Activated CD4-positive, alpha-beta T cell treated with anti-CD3 and anti-CD28 coated beads, Interleukin-2, amount 10 ng/mL, durations not matched to agents 24 days and 14 days (primary cell): ENCODE measurements at regions not wholly inside any gene's neighbourhood (a gene's known extent, or its start where the extent isn't known, plus 50 kb on each side); places are given as distances from the start of the nearest gene placed in this dataset.

Source experiments
- DNase-seq: peaks from one replicate; pipeline ENCODE4 v3.0.0; 2022
- H3K27ac Mint-ChIP-seq: one replicate; pipeline ENCODE4 v1.8.0; 2022; ENCODE audit warnings: mild to moderate bottlenecking, mixed read lengths
- H3K27me3 Mint-ChIP-seq: one replicate; pipeline ENCODE4 v1.8.0; 2022; ENCODE audit warnings: mixed read lengths
- H3K36me3 Mint-ChIP-seq: one replicate; pipeline ENCODE4 v1.8.0; 2022; ENCODE audit warnings: low read depth, mild to moderate bottlenecking, mixed read lengths
- H3K4me1 Mint-ChIP-seq: one replicate; pipeline ENCODE4 v1.8.0; 2021; ENCODE audit warnings: mixed read lengths
- H3K4me3 Mint-ChIP-seq: one replicate; pipeline ENCODE4 v1.8.0; 2022; ENCODE audit warnings: mild to moderate bottlenecking, moderate library complexity, mixed read lengths
- H3K9me3 Mint-ChIP-seq: one replicate; pipeline ENCODE4 v1.8.0; 2021; ENCODE audit warnings: mixed read lengths
- intact Hi-C: fragments of 100-400 bp; cut with micrococcal nuclease; formaldehyde crosslinking; loops from one replicate; pipeline ENCODE4 v1.15.1; 2023

DNA sequence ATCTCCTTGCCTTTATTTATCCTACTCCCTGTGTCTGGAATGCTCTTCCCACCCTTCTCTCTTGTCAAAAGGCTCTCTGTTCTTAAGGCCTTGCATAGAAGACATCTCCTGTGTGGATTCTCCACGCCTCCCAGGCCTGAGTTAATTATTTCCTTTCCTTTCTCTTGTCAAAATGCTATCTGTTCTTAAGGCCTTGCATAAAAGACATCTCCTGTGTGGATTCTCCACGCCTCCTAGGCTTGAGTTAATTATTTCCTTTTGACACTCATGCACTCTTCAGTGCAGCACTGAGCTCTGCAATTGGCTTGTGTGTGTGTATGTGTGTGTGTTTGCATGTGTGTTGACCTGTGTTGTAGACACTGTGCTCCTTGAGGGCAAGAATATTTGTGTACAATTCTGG lies 52.1 kb upstream of the DCD start:
- DNase-seq, result peak; percentile 42
- Mint-ChIP-seq H3K9me3 (no peaks in the 10 kb centered on the region), H3K36me3 (no peaks in the 10 kb centered on the region), H3K27ac (no peak overlapping the region), H3K27me3 (peaks cover 22% of the 10 kb centered on the region), H3K4me3 (no peak overlapping the region), H3K4me1 (no peaks in the 10 kb centered on the region)
- intact Hi-C loops, result loop anchor here (5.0 kb wide), 1 partner anchor 442 kb away; no protein-coding TSS in a partner anchor
